Liver (tissue), 8 donors: ENCODE measurements at regions not wholly inside any gene's neighbourhood (a gene's known extent, or its start where the extent isn't known, plus 50 kb on each side); places are given as distances from the start of the nearest gene placed in this dataset.

Experiments
- DNase-seq: peaks from one replicate; pipeline ENCODE4 v3.0.0-alpha.2; 2017; ENCODE audit warnings: low spot score
- H3K27ac ChIP-seq, 2 donors: one replicate each; pipeline ENCODE4 v1.7.0; 2013; ENCODE audit warnings: inconsistent platforms in 2 of 2, low read length in 2 of 2, control low read depth in 1 of 2, low read depth in 1 of 2, mild to moderate bottlenecking in 1 of 2
- H3K27me3 ChIP-seq, 4 donors: one replicate each; pipeline versions ENCODE4 v1.6.1 to v1.7.0; 2013; ENCODE audit warnings: low read length in 3 of 4, inconsistent platforms in 1 of 4, mild to moderate bottlenecking in 1 of 4, moderate library complexity in 1 of 4; ENCODE audit not compliant: control insufficient read depth in 4 of 4, insufficient read depth in 4 of 4
- H3K36me3 ChIP-seq, 4 donors: one replicate each; pipeline versions ENCODE4 v1.6.1 to v1.7.0; 2013; ENCODE audit warnings: low read length in 3 of 4, mild to moderate bottlenecking in 3 of 4, low read depth in 1 of 4, moderate library complexity in 1 of 4; ENCODE audit not compliant: control insufficient read depth in 4 of 4, insufficient read depth in 3 of 4
- H3K4me1 ChIP-seq, 4 donors: one replicate each; pipeline versions ENCODE4 v1.6.1 to v1.7.0; 2013; ENCODE audit warnings: low read length in 3 of 4, mild to moderate bottlenecking in 3 of 4, moderate library complexity in 1 of 4; ENCODE audit not compliant: control insufficient read depth in 4 of 4, insufficient read depth in 4 of 4
- H3K4me3 ChIP-seq, 3 donors: one replicate each; pipeline versions ENCODE4 v1.6.1 to v1.7.0; 2013; ENCODE audit warnings: low read length in 3 of 3, control low read depth in 1 of 3, low read depth in 1 of 3, mild to moderate bottlenecking in 1 of 3
- H3K9ac ChIP-seq, 2 donors: one replicate each; pipeline ENCODE4 v1.7.0; 2013; ENCODE audit warnings: low read length in 2 of 2, mild to moderate bottlenecking in 2 of 2, moderate library complexity in 2 of 2, control low read depth in 1 of 2, low read depth in 1 of 2
- H3K9me3 ChIP-seq, 4 donors: one replicate each; pipeline versions ENCODE4 v1.6.1 to v1.7.0; 2013; ENCODE audit warnings: low read length in 3 of 4; ENCODE audit not compliant: control insufficient read depth in 4 of 4
- CTCF ChIP-seq: fragments of 150-350 bp; IDR thresholded peaks from 2 replicates; pipeline ENCODE4 v1.5.1; 2017; ENCODE audit warnings: improper control_type of control experiment, low read depth, low read length; ENCODE audit not compliant: missing input control
- EGR1 ChIP-seq, 2 donors: IDR thresholded peaks; 2 replicates each; pipeline ENCODE4 v1.6.1; 2016 to 2018; ENCODE audit warnings: antibody characterized with exemption in 2 of 2, low read depth in 2 of 2
- FOXA1 ChIP-seq: IDR thresholded peaks from 2 replicates; pipeline ENCODE4 v1.6.1; 2016; ENCODE audit warnings: antibody characterized with exemption
- FOXA2 ChIP-seq: IDR thresholded peaks from 2 replicates; pipeline ENCODE4 v1.6.1; 2016; ENCODE audit warnings: antibody characterized with exemption
- GABPA ChIP-seq, 2 donors: IDR thresholded peaks in 1 of 2; conservative IDR thresholded peaks in 1 of 2; 2 replicates each; pipeline ENCODE4 v1.6.1; 2016; ENCODE audit warnings: antibody characterized with exemption in 2 of 2, mild to moderate bottlenecking in 1 of 2, moderate library complexity in 1 of 2
- HNF4A ChIP-seq, 2 donors: conservative IDR thresholded peaks; 2 replicates each; pipeline ENCODE4 v1.6.1; 2016; ENCODE audit warnings: antibody characterized with exemption in 2 of 2, mild to moderate bottlenecking in 2 of 2
- HNF4G ChIP-seq: IDR thresholded peaks from 2 replicates; pipeline ENCODE4 v1.6.1; 2016; ENCODE audit warnings: antibody characterized with exemption
- JUND ChIP-seq, 2 donors: IDR thresholded peaks; 2 replicates each; pipeline ENCODE4 v1.6.1; 2016; ENCODE audit warnings: antibody characterized with exemption in 2 of 2
- NR2F2 ChIP-seq: IDR thresholded peaks from 2 replicates; pipeline ENCODE4 v1.6.1; 2016; ENCODE audit warnings: antibody characterized with exemption
- RAD21 ChIP-seq, 2 donors: IDR thresholded peaks; 2 replicates each; pipeline ENCODE4 v1.6.1; 2016; ENCODE audit warnings: antibody characterized with exemption in 2 of 2, mild to moderate bottlenecking in 2 of 2
- REST ChIP-seq: IDR thresholded peaks from 2 replicates; pipeline ENCODE4 v1.6.1; 2016; ENCODE audit warnings: antibody characterized with exemption, mild to moderate bottlenecking
- RXRA ChIP-seq, 2 donors: IDR thresholded peaks; 2 replicates each; pipeline ENCODE4 v1.6.1; 2017 to 2018; ENCODE audit warnings: antibody characterized with exemption in 2 of 2, mild to moderate bottlenecking in 1 of 2
- SP1 ChIP-seq: IDR thresholded peaks from 2 replicates; pipeline ENCODE4 v1.6.1; 2018; ENCODE audit warnings: antibody characterized with exemption, mild to moderate bottlenecking
- TAF1 ChIP-seq: conservative IDR thresholded peaks from 2 replicates; pipeline ENCODE4 v1.6.1; 2016; ENCODE audit warnings: antibody characterized with exemption, mild to moderate bottlenecking
- YY1 ChIP-seq: IDR thresholded peaks from 2 replicates; pipeline ENCODE4 v1.6.1; 2016; ENCODE audit warnings: antibody characterized with exemption, mild to moderate bottlenecking
- ZBTB33 ChIP-seq: IDR thresholded peaks from 2 replicates; pipeline ENCODE4 v1.6.1; 2016; ENCODE audit warnings: antibody characterized with exemption
- WGBS: extraction: QIAGEN DNeasy Blood & Tissue Kit; methylation state at CpG from one replicate; pipeline ENCODE4 v1.1.7; 2013; 5-methylcytosine and 5-hydroxymethylcytosine counted together
- TF ChIP-seq, protein P1 (sequence below): IDR thresholded peaks from 2 replicates; pipeline ENCODE4 v1.6.1; 2016; ENCODE audit warnings: antibody characterized with exemption
- TF ChIP-seq, protein P2 (sequence below): IDR thresholded peaks from 2 replicates; pipeline ENCODE4 v1.6.1; 2016; ENCODE audit warnings: antibody characterized with exemption
- donor health status: healthy.
- donor health status: healthy.
- donor health status: healthy.
- donor health status: healthy.
- donor health status: healthy.

DNA sequence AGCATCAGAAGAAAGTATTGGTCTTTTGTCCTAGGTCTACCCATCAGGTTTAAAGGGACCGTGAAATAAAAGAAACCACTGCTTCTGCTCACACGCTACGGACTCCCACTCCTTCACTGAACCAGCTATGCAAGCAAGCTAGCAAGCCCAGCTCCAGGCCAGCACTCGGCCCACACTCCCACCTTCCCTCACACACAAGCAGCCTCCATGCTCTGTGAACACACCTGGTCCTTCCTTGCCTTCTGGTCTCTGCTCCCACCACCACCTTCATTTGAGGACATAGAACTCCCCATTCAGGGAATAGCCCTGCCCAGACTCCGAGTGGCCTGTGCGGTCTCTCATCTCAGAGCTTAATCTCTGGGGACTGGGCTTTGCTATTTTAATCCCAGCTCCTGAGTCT is 436.4 kb upstream of the CDH4 start (continued):
- TF ChIP-seq CTCF (no peak), FOXA1 (no peak), FOXA2 (no peak), HNF4A (conservative IDR thresholded peaks at IDR 0.05) (no peak)
- TF ChIP-seq, protein P1, sequence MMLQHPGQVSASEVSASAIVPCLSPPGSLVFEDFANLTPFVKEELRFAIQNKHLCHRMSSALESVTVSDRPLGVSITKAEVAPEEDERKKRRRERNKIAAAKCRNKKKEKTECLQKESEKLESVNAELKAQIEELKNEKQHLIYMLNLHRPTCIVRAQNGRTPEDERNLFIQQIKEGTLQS: no peak

DNA sequence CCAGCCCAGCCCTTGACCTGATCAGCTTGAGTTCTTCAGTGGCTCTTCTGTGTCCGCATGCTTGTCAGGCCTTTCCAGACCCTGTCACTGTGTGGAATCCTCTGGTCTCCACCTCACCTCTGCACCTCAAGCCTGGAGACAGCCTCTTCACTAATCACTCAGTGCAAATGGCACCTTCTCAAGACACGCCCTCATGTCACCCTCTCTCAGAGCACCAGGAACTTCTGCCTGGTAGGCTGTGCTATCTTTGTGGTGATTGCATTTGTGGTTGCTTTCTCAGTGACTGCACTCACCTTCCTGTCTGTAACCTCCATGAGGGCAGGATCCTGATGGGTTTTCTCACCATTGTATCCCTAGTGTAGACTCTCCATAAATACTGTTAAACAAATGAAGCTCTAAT is 435.2 kb upstream of the CDH4 start:
- H3K27me3 ChIP-seq: peaks cover 0 to 2% (median 0%) of the 10 kb centered on the region in 4 donors
- no peaks in the 10 kb centered on the region for H3K36me3 ChIP-seq
- H3K9me3 ChIP-seq: no peaks in the 10 kb centered on the region
- 79% methylated on average over 2 of the region's 2 CpGs for WGBS
- H3K4me1 ChIP-seq: no peaks in the 10 kb centered on the region
- TF ChIP-seq SP1 (no peak), NR2F2 (no peak), FOXA1 (no peak), HNF4A (conservative IDR thresholded peaks at IDR 0.05) (no peak), REST (no peak), CTCF (no peak), JUND (IDR thresholded peaks at IDR 0.05) (no peak), EGR1 (IDR thresholded peaks at IDR 0.05; ENCODE audit: low read depth in 2 of 2) (no peak), GABPA (IDR thresholded peaks at IDR 0.05 in 1 of 2, conservative IDR thresholded peaks at IDR 0.05 in 1 of 2) (no peak), RXRA (IDR thresholded peaks at IDR 0.05) (no peak), FOXA2 (no peak), YY1 (no peak), HNF4G (no peak), TAF1 (no peak), RAD21 (IDR thresholded peaks at IDR 0.05) (no peak), ZBTB33 (no peak)
- TF ChIP-seq, protein P2, sequence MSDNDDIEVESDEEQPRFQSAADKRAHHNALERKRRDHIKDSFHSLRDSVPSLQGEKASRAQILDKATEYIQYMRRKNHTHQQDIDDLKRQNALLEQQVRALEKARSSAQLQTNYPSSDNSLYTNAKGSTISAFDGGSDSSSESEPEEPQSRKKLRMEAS: no peak
- TF ChIP-seq, protein P1: no peak
- no peak overlapping the region for H3K4me3 ChIP-seq
- H3K9ac ChIP-seq: no peak overlapping the region
- no peak for DNase-seq
- no peak overlapping the region for H3K27ac ChIP-seq
